Forelimb muscle (tissue), 1 donor: ENCODE measurements at regions not wholly inside any gene's neighbourhood (a gene's known extent, or its start where the extent isn't known, plus 50 kb on each side); places are given as distances from the start of the nearest gene placed in this dataset.

ENCODE experiments used
- DNase-seq: peaks from one replicate; pipeline ENCODE4 v3.0.0-alpha.2; 2013; ENCODE audit warnings: low read depth

DNA sequence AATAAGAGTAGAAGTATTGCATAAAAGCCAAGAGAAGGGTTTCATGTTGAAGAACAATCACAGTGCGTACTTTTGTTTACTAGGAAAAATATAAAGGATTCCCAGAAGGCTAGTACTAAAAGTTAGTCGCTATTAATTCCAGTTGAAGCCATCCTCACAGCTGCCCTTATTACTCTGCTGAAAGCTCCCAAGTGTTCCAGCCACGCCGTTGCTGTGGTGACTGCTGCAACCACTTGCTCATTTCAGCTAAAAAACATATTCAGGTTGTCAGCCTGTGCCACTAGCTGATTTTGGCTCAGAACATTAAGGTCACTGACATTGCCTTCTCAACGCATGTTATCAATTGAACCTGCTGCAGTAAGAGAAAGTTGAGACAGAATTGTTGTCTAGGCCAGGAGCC, 87.1 kb upstream of the FNDC3A start:
- DNase-seq: no peak

GRCh38 chr13:48890391-48890790, 85.3 kb upstream of the FNDC3A start:
- no peak for DNase-seq

GRCh38 chr13:48891586-48891985, 84.1 kb upstream of the FNDC3A start:
- DNase-seq: no peak

DNA sequence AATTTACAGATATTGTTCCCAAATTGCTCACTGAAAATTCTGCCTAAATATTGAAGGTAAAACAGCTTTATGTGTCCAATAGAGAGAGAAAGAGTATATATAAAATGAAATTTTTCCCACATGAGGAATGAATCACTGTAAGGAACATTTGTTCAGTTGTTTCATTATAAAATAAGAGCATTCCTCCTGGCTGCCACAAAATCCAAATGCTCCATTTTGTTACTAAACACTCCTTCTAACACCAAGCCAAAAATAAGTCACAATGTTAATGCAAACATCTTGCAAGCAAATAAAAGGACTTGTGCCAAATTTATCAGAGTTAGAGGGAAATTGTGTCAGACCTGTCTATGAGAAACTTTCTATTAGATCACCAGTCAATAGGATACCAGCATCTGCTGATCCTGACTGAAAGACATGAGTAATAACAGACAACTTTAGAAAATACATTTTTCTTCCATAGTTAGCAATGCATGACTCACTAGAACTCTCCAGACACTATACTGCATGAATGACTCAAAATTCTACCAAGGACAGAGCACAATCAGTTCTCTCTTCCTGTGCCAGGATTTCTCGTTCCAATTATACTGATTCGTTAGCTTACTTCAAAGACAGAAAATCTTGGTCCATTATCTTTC, 83.5 kb upstream of the FNDC3A start:
- DNase-seq: no peak

GRCh38 chr13:48892688-48893075, 83.0 kb upstream of the FNDC3A start:
- DNase-seq: no peak

GRCh38 chr13:48896312-48896711, 79.4 kb upstream of the FNDC3A start:
- no peak for DNase-seq

DNA sequence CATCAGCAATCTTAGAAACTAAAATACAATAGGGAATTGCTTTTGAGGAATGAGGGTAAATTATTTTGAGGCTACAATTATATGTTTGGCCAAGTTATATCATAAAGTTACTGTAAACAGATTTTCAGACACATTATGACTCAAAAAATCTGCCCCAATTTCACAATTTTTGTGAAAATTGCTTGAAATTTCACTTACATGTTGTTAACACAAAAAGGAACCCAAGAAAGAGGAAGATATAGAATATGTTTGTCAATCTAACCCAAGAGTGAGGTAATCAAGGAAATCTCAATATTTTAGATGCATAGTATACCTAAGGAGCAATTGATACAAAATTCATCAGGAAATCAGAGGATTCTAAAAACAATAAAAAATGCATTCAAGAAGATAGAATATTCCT, 73.9 kb upstream of the FNDC3A start:
- no peak for DNase-seq

DNA sequence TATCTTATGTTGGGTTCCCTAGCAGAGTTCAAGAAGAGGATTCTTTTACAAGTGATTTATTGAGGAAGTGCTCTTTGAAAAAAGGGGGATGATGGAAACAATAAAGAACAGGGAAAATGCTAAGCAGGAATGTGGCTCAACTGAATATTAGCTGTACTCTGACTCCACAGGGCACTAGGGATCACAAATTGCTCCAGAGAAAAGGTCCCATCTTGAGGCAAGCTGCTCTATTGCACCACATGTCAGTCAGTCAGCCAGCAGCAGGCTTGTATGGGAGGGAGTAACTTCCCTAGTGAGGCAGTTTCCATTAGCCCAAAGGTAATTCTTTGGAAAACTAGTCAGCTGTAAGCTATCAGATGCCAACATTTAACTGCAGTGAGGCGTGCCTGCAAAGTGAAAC, 73.3 kb upstream of the FNDC3A start:
- no peak for DNase-seq

DNA sequence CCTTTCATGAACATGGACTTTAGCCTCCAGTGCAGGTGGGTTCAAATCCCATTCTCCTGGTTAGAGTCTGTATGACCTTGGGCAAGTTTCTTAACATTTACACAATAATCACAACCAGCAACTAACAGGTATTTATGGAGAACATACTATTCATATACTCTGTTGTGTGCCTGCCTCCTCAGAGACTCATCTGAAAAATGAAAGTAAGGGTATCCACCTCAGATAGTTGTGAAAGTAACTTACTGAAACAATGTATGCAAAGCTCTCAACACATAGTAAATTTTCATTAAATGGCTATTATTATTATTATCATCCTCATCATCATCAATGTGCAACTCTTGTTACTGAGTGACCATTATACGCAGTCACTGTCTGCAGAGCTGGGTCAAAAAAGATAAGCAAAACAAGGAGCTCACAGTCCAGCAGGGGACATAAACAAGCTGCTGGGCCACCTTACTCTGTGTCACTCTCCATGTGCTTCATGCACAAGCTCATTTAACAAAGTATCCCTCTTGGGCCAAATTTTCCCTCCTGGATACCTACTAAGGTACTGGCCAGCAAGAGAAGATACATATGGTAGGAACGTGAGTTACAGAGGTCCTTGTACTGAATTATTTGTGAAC, 70.9 kb upstream of the FNDC3A start:
- no peak for DNase-seq

- no peak for DNase-seq
Measured at GRCh38 chr13:48906200-48906599, 69.5 kb upstream of the FNDC3A start.

DNA sequence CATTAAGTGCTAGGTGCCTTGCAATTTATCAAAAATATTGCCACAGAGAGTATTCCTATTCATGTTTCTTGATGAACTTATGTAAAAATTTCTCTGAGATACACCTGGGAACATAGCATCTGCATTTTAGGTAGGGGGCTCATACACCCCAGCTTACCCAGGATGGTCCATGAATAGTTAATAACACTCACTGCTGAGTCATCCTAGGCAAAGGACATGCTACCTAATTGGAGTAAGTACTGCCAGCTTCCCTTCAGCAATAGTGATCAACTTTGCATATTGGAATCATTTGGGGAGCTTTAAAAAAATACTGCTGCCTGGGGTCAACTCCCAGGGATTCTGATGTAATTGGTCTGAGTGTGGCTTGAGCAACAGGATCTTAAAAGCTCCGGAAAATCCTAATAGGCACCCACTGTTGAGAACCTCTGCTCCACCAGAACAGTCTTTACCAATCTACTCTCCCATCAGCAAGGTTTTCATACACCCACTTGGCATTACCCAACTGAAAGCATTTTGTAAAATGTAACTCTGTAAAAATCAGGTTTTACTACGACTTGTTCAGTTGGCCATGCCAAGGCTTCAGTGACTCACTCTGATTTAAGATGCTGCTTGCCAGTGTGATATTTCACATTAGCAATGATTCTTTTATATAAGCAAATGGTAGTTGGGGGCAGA, 67.2 kb upstream of the FNDC3A start:
- DNase-seq: no peak

DNA sequence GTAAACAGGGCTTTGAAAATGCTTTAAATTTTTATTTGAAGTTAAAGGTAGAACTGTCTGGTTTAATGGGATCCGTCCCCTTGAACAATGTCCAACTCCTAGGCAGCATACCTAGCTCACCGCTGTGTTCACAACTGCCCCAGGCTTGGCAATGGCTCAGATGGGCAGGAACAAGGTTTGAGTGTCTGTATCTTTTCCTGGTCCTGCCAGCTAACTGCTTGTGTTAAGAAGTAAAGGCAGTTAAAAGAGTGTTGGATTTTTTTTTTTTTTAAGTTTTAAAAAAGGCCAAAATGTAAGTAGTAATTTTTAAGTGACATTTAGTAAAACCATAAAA, 66.7 kb upstream of the FNDC3A start:
- DNase-seq: no peak

GRCh38 chr13:48910686-48911085, 65.0 kb upstream of the FNDC3A start:
- DNase-seq: no peak

- DNase-seq: no peak
Measured at GRCh38 chr13:48919751-48920150, 56.0 kb upstream of the FNDC3A start.

DNA sequence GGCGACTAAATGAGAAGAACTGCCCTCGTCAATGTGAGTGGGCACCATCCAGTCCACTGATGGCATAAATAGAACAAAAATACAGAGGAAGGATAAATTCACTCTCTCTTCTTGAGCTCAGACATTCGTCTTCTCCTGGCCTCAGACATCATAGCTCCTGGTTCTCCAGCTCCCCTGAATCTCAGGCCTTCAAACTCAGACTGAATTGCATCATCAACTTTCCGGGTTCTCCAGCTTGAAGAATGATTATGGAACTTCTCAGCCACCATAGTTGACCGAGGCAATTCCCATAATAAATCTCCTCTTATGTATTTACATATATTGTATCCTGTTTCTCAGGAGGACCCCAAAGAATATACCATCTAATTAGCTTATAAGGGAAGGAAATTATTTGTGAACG, 55.0 kb upstream of the FNDC3A start:
- DNase-seq: no peak

GRCh38 chr13:48923376-48923775, 52.3 kb upstream of the FNDC3A start:
- DNase-seq: no peak

GRCh38 chr13:48925001-48925400, 50.7 kb upstream of the FNDC3A start:
- DNase-seq: no peak
